Choroid plexus epithelial cell (primary cell): ENCODE measurements at regions not wholly inside any gene's neighbourhood (a gene's known extent, or its start where the extent isn't known, plus 50 kb on each side); places are given as distances from the start of the nearest gene placed in this dataset.

Source experiments
- DNase-seq: peaks from one replicate; pipeline ENCODE4 v3.0.0-alpha.2; 2010; ENCODE audit warnings: low read depth
- H3K4me3 ChIP-seq: 2 replicates; pipeline ENCODE4 v1.5.1; 2011; ENCODE audit warnings: low read depth, mild to moderate bottlenecking, control low read depth, low read length, moderate library complexity
- CTCF ChIP-seq: conservative IDR thresholded peaks from 2 replicates; pipeline ENCODE4 v1.5.1; 2011; ENCODE audit warnings: low read depth, mild to moderate bottlenecking, control low read depth, inconsistent platforms, low read length, moderate library complexity

DNA sequence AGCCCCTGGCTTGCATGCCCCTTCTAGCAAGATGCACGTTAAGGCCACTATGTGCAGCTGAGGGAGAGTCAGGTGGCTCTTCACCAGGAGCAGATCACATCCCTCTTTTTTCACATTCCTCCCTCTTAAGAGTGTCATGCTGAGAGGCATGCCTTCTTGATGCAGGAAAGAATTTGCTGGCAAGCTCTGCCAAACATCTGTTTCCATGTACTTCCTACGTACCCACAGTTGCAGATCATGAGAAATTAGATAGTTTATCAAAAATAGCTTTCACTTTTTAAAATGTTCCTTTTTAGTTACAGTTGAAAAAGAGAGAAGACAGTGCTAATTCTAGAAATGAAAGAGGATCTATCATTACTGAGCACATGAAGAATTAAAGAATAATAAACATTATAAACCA is 79.7 kb upstream of the ZNF722 start:
- TF ChIP-seq CTCF = no peak
- H3K4me3 ChIP-seq = no peak overlapping the region

GRCh38 chr7:63925262-63925625 is 73.4 kb upstream of the ZNF722 start:
- DNase-seq = no peak
- H3K4me3 ChIP-seq = no peak overlapping the region
- no peak for TF ChIP-seq CTCF

More for the DNA sequence above, 79.7 kb upstream of the ZNF722 start:
- DNase-seq = no peak

DNA sequence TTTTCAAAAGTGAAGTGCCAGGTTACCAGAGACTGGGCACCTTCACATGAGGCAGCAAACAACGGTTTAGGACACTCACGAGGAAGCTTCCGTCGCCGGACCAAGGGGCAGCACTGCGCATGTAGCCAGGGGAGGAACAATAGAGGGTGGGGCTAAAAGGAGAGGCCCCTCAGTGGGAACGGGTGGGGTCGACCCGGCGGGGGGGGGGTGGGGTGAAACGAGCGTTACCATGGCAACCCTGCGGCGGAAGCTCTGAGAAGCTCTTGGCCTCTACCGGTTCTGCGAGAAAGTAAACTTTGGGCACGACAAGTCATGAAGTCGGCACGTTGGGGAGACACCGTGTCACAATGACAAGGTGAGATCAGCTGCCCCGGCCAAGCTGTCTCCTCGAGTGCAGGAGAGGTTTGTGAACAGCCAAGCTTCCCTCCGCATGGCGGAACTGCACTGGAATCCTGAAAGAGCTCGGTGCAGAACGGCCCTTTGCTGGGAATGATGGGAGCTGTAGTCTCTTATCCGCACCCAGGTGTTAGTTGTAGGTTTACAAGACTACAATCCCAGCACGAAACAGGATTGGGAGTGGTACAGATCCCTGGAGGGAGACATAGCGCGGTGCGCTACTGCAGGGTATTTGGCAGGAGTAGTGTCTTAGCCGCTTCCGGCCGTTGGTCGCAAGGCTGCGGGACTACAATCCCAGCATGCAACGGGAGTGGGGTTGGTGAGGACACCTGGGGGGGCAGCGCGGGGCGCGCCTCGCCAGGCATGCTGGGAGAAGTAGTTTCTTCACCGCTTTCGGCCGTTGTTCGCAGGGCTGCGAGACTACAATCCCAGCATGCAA is 72.8 kb upstream of the ZNF722 start:
- no peak for TF ChIP-seq CTCF
- DNase-seq = peak; percentile 2
- no peak overlapping the region for H3K4me3 ChIP-seq

- no peak for DNase-seq
- no peak for TF ChIP-seq CTCF
- H3K4me3 ChIP-seq = no peak overlapping the region
Measured at GRCh38 chr7:63927261-63927660, 71.4 kb upstream of the ZNF722 start.

- no peak for DNase-seq
- H3K4me3 ChIP-seq = no peak overlapping the region
- no peak for TF ChIP-seq CTCF
Measured at GRCh38 chr7:63931057-63931600, 67.5 kb upstream of the ZNF722 start.

- DNase-seq = no peak
- no peak for TF ChIP-seq CTCF
- no peak overlapping the region for H3K4me3 ChIP-seq
Measured at GRCh38 chr7:63931985-63932577, 66.6 kb upstream of the ZNF722 start.
